Stimulated activated CD4-positive, alpha-beta T cell treated with anti-CD3 and anti-CD28 coated beads, Interleukin-2, amount 100 ng/mL, for 24 hours (primary cell): ENCODE measurements at regions not wholly inside any gene's neighbourhood (a gene's known extent, or its start where the extent isn't known, plus 50 kb on each side); places are given as distances from the start of the nearest gene placed in this dataset.

Experiments
- DNase-seq, 2 donors: peaks; one replicate each; pipeline ENCODE4 v3.0.0-alpha.2; 2020

DNA sequence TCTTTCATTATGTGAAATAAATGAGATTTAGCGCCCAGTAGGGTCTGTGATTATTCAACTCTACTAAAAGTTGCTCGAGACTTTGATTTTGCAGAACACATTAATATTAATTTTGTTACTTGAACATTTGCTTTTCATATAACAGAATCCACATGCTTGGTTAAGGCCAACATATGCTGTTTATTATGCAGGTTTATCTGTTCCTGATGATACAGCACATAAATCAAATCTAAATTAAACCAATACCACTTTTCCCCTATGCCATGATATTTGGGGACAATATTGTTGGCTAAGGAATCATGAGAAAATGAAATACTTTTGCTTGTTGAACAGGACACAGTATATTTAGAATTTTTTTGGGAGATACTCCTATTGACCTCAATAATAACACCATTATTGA, 291.1 kb downstream of the USP25 start:
- DNase-seq: no peak

DNA sequence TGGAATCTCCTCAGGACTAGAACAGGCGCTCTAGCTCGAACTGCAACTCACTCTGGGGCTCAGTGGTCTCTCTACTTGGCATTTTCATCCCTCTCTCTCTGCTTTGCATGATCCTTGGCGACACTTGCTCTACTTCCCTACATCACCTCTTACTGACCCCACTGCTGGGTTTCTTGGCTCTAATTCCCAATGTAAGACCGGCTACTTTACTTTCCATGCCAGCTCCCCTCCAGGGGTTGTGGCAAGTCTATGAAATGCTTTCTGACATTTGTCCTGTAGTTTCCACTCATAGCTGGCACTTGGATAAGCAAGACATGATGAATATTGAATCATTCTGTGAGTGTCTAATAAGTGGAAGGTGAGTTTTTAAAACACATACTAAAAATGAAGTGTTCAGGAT, 292.3 kb downstream of the USP25 start:
- no peak for DNase-seq

DNA sequence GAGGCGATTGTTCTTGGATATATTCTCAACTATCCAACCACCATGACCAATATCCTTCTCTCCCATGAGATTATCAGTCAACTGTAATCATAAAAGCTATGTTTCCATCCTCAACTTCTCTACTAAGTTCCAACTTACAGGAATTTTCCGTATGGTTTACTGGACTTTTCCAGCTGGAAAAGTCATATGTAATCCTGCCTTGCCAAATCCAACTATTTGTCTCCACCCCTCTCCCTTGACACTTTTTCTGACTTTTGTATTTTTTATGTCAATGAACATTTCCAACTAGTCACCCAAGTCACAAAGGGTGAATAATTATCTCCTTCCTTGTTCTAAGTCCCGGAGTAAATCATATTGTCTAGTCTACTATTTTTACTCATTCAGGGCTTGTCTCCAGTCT, 293.1 kb downstream of the USP25 start:
- no peak for DNase-seq

DNA sequence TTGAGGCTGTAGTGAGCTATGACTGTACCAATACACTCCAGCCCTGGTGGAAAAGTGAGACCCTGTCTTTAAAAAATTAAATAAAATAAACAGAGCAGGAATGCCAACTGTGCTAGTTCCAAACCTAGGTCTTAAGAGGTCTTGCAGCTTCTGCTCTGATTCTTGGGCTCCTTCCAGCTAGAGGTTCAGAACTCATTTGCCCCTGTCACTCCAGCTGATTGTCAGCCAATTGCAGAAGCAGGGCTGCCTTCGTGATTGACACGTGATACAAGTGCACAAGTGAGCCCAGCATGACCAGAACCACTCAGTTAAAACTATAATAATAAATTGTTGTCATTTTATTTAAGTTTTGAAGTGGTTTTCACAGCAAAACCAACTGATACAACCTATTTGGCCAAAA, 298.4 kb downstream of the USP25 start:
- no peak for DNase-seq

DNA sequence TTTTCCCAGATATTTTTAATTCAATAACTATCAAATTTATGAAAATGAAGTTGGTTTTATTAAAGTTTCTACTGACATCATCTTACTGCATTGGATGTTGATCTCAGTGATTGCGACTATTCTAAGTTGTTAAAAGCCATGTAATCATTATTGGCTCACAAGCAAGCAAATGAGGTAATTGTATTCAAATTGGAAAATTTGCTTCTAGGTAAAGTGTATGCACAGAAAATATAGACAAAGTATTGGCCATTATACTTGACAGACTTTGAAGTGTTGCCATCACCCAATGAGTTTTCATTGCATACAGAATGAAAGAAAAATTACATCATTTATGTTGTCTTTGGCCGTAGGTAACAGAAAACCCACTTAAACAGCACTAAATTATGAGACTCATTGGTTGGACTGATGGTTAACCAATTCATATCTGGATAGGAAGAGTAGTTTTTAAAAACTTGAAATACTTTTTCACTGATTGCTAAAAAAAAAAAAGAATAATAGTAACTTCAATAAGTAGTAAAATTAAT, 299.2 kb downstream of the USP25 start:
- DNase-seq: no peak

DNA sequence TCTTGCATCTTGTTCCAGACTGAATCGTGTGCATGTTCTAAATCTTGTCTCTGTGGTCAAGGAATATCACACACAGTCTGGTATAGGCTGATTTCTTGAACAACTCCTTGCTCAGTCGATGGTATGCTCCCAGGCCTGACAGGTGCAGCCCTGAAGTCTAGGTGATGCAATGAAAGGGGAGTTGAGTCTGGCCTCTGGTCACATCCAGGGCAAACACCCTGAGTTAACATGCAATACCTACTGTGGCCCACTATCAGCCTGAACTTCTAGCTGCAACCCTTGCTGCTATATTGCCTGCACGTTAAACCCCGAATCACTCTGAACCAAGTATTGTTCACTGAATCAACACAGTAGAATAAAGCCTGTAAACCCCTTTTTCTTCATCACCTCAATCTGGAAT, 303.4 kb downstream of the USP25 start:
- no peak for DNase-seq

DNA sequence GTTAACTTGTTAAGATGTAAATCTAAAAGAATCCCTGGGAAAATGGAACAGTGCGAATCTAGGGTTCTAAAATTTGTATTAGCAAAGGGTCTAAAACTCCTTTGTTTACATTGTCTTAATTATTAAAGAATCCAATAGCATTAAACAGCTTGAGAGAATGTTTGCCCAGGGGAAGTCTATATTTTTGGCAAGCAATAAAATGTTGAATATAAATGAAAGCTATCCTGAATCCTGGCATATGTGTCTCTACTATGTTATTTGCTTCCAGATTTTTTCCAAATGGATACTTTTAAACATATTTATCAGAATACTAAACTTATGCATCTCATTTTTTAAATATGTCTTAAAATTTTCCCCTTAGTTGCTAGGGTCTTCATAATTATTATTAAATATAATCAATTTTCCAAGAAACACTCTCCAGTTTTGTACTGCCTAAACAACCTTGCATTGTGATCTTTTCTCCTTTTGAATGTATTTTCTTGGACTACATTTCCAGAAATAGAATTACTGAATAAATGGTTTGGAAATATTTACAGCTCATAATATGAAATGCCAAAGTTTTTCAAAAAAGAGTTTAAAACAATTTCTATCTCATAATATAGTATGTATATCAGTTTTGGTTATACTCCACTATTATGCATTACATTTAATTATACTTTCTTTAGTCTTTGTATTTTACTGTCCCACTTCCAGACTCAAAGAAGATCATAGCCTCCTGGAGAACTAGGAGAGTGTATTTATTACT, 304.8 kb downstream of the USP25 start:
- no peak for DNase-seq

DNA sequence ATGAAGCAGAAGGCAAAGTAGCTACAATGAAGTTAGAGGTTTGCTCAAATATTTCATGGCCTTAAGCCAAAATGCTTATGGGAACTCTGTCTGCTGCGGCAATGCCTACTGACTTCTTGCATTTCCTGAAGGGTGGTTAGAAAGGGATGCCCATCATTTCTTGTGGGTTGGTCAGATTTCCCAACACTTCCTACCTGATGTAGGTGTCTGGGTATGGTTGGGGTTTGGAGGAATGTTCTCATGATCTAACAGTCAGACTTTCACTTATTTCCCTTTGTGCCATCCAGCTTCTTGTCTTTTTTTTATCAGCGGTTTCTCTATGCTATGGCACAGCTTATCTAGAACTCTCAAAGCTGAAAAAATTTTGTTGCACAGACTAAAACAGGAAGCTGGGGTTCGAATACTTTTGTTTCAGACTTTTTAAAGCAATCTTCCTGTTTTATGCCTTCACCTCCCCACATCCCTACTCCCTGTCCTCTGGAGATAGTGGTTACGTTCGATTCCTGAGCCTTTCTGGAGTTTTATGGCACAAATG, 307.7 kb downstream of the USP25 start:
- no peak for DNase-seq

DNA sequence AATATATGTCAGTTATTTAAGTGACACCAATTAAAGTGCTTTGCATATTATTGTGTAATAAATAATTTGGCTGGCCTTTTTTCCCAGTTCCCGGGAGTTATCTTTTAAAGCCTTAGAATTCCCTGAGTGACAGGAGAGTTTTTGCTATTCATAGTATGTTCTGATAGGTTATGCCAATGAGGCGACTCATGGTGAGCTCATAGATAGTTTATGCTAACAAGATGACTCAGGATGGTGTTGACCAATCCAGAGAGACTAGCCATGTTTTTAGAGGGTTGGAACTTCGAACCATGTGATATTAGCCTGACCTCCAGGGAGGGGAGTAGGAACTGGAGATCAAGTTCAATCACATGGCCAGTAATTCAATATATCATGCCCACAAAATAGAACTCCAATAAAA, 310.8 kb downstream of the USP25 start:
- DNase-seq: no peak

DNA sequence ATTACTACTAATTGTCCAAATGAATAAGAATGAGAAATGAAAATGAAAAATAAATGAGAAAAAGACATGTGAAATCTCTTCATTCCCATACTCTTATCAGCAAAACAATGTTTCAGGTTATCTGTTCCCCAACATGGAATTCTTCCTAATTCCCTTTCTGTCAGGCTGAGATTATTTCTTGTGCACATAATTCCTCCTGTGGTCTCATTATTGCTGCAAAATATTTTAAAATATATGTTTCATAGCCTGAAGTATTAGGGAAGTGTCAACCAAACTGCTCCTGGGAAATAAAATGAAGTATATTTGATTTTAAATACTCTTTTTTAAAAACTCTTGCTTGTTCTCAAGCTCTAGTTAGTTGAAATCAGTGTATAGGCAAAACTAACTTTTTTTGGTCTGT, 314.9 kb downstream of the USP25 start:
- no peak for DNase-seq

DNA sequence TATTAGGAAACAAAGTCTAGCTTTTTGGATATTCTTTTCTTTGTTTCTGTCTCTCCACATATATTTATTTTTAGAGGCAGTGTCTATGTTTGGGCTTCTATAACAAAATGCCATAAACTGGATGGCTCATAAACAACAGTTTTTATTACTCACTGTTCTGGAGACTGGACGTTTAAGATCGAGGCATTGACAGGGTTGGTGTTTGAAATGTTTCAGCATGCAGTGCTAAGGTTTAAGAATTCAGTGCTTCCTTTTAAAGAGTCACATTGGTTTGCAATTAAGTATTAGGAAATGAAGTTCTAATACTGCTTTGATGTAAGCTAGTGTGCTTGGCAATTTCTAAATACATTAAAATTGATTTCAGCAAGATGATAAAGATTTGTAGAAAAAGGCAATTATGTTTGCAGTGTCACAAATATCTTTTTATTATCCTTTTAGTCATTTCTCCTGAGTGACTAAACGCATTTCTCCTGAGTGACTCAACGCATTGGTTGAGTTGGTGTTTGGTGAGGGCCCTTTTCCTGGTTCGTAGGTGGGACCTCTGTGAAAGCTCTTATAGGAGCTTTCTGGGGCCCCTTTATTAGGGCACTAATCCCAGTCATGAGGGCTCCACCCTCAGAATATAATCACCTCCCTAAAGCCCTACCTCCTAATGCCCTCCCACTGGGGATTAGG, 317.0 kb downstream of the USP25 start:
- no peak for DNase-seq

DNA sequence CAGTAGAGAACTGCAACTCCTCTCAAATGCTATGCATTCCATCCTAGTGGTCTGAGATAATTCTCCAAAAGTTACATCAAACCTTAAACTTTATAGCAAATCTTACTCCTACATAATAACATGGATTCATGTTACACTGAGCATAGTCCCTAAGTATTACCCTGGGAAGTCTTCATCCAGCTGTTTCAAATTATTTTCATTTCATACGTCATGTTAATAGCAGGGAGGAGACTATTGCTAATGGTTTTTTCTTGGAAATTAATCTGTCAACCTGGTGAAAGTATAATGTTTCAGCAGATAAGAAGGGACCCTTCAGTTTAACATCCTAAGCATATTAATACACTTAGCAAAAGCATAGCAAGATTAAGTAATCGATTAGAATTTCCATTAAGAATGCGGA, 318.1 kb downstream of the USP25 start:
- DNase-seq: no peak

DNA sequence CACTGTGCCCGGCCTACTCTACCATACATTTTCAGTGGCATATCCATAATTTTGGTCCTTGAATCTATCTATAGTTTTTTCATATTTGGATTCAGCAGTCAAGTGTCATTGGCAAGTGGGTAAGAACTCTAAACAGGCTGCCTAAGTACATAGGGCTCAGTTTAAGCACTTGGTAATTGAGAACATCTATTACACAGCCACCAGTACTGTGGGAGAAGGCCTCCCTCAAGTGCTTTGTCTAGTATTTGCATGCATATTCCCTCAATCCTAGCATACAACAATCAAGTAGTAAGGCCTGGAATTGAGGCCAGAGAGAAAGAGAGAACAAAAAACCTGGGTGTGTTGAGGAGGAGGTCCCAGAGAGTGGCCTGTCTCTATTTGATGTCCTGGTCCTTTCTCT, 325.2 kb downstream of the USP25 start:
- no peak for DNase-seq

DNA sequence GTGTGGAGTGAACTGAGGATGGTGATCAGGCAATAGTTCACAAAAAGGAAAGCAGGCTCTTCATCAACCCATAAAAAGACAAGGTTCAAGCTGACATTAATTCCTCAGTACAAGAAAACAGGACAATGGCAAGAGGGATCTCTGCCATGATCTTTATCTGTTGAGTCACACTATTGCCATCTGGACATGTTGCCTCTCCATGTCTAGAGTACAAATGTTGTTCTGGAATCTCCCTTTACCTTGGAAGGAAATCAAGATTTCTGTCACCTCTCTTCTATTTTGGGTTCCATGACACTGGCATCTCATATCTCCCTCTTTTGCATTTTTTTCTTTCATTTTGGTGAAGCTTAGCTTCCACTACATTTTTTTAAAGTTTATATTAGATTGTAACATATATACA, 329.1 kb downstream of the USP25 start:
- no peak for DNase-seq

DNA sequence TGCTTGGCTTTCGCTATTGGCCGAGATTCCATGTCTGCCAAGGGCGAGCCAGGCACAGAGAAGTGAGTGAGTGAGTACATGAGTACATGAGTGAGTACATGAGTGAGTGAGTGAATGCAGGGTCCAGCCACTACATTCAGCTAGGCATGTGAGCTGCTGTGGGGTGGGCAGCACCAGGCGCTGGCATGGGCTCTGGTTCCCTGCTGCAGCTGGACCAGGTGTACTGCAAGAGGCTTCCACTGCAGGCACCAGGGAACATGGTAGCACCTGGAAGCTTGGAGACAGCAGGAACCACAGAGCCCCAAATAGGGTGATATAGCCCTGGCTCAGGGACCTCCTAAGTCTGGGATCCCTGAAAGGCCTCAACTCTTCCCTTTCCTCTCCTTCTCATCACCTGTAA, 330.2 kb downstream of the USP25 start:
- no peak for DNase-seq

DNA sequence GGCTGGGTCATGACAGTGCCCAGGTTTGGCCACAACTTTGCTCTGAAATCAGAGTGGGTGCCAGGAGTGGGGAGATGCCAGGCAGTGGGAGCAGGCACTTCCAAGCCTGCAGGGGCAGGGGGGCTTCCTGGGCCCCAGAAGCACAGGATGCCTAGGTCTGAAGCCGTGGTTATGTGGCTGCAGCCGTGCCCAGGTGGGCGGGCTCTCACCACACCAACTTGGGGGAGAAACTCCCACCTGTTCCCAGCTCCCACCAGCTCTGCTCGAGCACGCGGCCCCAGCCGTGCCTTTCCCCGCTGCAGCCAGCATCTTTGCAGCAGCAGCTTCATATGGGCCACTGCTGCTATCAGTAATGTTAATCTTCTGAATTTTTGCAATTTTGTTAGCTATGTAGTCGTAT, 331.4 kb downstream of the USP25 start:
- DNase-seq: no peak

DNA sequence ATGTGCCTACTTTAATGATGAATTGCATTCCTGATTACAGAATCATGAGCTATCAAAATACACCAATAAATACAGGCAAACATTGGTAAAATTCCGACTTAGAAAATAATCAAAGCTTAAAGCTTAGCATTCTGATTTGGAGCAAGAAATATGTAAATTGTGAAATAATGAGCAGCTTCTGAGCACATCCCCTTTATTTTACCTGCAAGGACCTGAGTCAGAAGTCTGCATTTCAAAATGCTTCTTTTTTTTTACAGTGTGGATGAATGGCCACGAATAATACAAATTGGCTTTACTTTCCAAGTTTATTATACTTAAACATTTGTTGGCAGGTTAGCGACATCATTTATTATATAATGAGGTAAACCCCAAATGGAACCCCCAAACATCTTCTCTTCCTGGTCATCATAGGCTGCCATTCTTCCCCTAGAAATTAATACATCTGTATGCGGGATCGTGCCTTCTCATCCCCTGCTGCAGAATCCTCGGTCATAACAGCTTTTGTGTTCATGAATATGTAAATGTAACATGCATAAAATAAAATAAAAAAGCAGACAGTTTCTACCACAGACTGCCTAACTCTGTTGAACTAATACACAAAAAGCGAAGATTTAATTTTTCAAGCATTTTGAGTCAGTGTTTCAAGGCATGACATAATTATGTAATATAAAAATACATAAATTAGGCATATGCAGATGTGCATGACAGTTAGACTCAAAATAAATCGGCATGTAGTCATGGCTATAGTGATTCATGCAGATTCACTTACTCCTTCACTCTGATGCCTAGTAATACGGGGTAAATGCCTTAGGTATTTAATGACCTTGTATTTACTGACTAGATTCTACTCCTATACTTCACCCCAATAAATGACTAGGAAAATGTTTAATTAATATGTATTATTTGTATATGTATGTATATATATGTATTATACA, 339.7 kb downstream of the USP25 start:
- no peak for DNase-seq

DNA sequence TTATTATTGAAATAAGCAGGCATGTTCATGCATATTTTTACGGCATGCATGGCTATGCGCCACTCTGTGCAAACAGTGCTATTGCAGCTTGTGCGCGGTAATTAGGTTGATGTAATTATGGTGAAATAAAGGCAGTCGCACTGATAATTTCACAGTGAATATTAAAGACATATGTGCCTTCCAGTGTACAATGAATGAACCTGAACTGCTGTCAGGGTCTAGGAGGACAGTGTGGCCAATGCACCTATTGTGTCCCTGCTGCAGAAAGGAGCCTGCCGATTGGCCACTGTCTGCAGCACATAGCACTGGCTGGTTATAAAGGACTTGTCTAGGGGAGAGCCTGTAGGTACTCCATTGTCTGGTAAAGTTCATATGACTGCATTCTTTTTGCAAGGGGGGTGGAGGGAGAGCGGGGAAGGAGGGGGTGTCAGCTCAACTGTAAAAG, 340.4 kb downstream of the USP25 start:
- DNase-seq: no peak

DNA sequence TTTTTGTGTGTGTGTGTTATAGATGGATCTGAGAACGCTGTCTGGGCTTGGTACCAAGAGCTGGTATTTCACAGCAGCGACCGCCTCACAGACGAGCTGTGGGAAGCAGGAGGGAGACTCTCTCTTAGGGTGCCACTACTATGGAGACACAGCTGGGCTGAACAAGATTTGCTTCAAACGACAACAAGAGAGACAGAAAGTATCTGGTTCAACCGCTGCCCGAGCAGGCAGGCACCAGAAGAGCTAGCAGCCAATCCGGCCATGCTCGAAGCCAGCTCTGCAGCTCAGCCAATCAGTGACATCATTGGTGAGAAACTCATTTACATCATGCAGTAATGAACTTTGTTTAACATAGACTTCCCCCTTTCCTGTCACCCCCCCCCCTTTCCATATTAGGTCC, 341.3 kb downstream of the USP25 start:
- no peak for DNase-seq

DNA sequence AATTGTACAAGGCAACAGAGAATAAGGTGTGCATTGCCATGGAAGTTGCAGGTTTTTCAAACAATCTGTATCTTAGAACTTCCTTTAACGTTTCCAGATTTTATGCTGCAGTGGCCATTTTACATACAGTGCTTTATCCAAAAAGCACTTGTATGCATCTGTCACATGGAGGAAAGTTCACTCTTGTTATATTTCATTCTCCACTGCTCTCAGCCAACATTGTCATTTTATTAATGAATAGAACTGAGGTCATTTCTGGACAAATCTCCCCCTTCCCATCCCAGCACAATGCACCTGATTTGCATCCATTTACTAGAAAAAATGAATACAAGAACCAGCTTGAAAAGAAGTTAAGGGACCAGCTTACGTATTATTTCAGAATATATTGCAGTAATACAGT, 342.0 kb downstream of the USP25 start:
- no peak for DNase-seq

DNA sequence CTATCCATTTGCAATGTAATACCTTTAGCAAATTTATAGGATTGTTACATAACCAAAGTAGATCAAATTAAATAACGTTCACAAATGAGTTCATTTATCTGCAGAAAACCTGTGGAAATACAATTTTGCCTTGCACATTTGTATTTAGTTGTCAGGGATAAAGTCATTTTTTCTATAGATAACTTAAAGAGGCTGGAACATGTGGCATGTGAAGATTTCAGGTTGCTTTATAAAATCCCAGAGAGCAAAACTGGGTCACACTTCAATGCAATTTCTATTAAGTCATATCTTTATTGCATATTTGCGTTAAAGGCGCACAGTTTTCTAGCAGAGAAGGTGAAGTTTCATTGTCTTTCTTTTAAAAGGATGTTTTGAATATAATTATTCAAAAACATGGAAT, 342.4 kb downstream of the USP25 start:
- DNase-seq: no peak

DNA sequence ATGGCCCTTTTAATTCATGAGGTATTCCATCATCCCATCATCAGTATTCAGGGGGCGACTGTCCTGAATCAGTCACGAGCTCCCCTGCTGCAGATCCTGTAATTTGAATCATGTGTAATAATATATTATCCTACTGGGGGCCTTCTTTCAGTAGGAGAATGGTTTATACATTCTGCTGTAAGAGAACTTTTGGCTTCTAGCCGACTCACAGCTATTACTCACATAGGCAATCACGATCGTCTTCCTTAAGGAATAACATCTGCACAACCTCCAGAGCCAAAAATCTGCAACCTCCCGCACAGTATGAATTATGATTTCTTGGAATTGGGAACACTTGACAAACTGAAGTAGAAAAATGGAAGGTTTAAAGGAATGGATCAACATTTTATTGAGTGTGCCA, 343.0 kb downstream of the USP25 start:
- no peak for DNase-seq

DNA sequence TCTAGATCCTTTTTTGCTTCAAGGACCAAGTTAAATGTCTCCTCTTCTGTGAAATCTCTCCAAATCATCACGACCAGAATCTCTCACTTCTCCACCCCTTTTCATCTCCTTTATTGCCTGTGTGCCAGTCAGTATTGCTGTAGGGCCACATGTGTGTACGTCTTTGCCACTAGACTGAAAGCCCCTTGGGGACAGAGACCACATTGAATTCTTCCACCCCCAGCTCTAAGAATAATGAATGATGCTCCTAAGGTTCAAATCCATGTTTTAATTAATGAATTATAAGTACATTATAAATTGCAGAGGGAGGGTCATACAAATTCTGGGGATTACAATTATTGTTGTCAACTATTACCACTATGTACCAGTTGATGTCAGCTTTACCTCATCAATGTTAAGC, 343.8 kb downstream of the USP25 start:
- no peak for DNase-seq
